HFFc6 (cell line): ENCODE measurements at regions not wholly inside any gene's neighbourhood (a gene's known extent, or its start where the extent isn't known, plus 50 kb on each side); places are given as distances from the start of the nearest gene placed in this dataset.
"Not testable (repeated sequence)": the region's sequence is repeated elsewhere in the genome, so short reads cannot be mapped to it uniquely, and the experiment has no call there.

Source experiments
- DNase-seq: peaks from one replicate; pipeline ENCODE4 v3.0.0-alpha.2; 2018
- H3K27ac Mint-ChIP-seq: 2 replicates; pipeline ENCODE4 v1.8.0; 2020; ENCODE audit warnings: mild to moderate bottlenecking, mixed read lengths
- H3K27me3 Mint-ChIP-seq: 2 replicates; pipeline ENCODE4 v1.8.0; 2021; ENCODE audit warnings: mild to moderate bottlenecking, moderate library complexity, mixed read lengths; ENCODE audit not compliant: insufficient read depth
- H3K36me3 Mint-ChIP-seq: 2 replicates; pipeline ENCODE4 v1.8.0; 2021; ENCODE audit warnings: low read depth, mixed read lengths
- H3K4me1 Mint-ChIP-seq: 2 replicates; pipeline ENCODE4 v1.8.0; 2020; ENCODE audit warnings: low read depth, mixed read lengths
- H3K4me3 Mint-ChIP-seq: 2 replicates; pipeline ENCODE4 v1.8.0; 2020; ENCODE audit warnings: mild to moderate bottlenecking, moderate library complexity, mixed read lengths
- H3K9me3 Mint-ChIP-seq: 2 replicates; pipeline ENCODE4 v1.8.0; 2020; ENCODE audit warnings: mild to moderate bottlenecking, mixed read lengths
- TF ChIP-seq, protein P1 (sequence below): fragments of 200-600 bp; sonication (generic); IDR thresholded peaks from 2 replicates; pipeline ENCODE4 v1.5.0; 2021; ENCODE audit warnings: antibody characterized with exemption, mild to moderate bottlenecking

DNA sequence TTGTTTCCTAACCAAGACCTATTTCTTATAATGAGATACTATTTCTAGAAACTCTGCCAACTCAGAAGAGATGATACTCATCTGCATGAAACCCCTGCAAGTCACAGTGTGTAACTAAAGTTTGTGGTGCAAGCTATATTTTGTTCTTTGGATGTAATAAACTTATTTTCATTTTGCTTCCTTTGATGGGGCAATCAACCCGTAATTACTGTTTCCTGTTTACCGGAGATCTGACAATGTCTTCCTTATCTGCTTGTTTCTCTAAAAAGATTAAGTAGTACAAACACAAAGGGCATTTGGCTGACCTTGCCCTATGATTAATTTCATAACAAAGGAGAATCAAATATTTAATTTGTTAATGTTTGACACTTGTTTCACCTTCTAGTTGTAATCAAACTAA lies 846.6 kb upstream of the ANO3 start:
- TF ChIP-seq, protein P1, sequence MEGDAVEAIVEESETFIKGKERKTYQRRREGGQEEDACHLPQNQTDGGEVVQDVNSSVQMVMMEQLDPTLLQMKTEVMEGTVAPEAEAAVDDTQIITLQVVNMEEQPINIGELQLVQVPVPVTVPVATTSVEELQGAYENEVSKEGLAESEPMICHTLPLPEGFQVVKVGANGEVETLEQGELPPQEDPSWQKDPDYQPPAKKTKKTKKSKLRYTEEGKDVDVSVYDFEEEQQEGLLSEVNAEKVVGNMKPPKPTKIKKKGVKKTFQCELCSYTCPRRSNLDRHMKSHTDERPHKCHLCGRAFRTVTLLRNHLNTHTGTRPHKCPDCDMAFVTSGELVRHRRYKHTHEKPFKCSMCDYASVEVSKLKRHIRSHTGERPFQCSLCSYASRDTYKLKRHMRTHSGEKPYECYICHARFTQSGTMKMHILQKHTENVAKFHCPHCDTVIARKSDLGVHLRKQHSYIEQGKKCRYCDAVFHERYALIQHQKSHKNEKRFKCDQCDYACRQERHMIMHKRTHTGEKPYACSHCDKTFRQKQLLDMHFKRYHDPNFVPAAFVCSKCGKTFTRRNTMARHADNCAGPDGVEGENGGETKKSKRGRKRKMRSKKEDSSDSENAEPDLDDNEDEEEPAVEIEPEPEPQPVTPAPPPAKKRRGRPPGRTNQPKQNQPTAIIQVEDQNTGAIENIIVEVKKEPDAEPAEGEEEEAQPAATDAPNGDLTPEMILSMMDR = no peak
- no peaks in the 10 kb centered on the region for H3K27me3 Mint-ChIP-seq
- H3K36me3 Mint-ChIP-seq = no peaks in the 10 kb centered on the region
- DNase-seq = no peak
- H3K4me1 Mint-ChIP-seq = no peaks in the 10 kb centered on the region
- no peak overlapping the region for H3K4me3 Mint-ChIP-seq
- peaks cover 6% of the 10 kb centered on the region for H3K9me3 Mint-ChIP-seq
- H3K27ac Mint-ChIP-seq = no peak overlapping the region

DNA sequence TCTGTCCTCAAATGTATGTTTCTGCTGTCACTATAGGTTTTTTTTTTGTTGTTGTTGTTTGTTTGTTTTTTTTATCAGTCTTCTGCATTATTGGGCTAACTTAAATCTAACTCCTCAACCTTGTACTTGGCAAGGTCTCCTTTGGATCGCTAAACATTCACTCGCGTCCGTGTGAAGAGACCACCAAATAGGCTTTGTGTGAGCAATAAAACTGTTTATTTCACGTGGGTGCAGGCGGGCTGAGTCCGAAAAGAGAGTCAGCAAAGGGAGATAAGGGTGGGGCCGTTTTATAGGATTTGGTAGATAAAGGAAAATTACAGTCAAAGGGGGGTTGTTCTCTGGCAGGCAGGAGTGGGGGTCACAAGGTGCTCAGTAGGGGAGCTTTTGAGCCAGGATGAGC lies 845.6 kb upstream of the ANO3 start:
- not testable (repeated sequence) for H3K4me3 Mint-ChIP-seq, H3K27me3 Mint-ChIP-seq, H3K9me3 Mint-ChIP-seq, DNase-seq, H3K4me1 Mint-ChIP-seq, H3K27ac Mint-ChIP-seq, H3K36me3 Mint-ChIP-seq

DNA sequence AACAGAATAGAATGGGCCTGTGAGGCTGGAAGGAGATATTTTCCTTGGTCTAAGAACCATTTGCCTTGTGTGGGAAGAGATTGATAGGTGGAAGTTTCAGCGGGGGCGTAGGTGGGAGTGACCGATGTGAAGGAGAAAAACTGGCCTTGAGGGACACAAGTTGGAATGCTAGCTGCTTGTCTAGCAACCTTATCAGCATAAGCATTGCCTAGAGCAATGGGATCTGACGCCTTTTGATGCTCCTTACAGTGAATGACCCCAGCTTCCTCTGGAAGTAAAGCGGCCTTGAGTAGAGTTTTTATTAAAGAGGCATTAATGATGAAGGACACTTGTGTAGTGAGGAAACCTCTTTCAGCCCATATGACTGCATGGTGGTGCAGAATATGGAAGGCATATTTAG lies 843.8 kb upstream of the ANO3 start:
- H3K27me3 Mint-ChIP-seq, H3K9me3 Mint-ChIP-seq, H3K4me3 Mint-ChIP-seq, H3K36me3 Mint-ChIP-seq, H3K4me1 Mint-ChIP-seq, DNase-seq, H3K27ac Mint-ChIP-seq: not testable (repeated sequence)

DNA sequence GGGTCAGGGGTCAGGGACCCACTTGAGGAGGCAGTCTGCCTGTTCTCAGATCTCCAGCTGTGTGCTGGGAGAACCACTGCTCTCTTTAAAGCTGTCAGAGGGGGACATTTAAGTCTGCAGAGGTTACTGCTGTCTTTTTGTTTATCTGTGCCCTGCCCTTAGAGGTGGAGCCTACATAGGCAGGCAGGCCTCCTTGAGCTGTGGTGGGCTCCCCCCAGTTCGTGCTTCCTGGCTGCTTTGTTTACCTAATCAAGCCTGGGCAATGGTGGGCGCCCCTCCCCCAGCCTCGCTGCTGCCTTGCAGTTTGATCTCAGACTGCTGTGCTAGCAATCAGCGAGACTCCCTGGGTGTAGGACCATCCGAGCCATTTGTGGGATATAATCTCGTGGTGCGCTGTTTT lies 830.5 kb upstream of the ANO3 start:
- not testable (repeated sequence) for H3K4me3 Mint-ChIP-seq, H3K36me3 Mint-ChIP-seq

DNA sequence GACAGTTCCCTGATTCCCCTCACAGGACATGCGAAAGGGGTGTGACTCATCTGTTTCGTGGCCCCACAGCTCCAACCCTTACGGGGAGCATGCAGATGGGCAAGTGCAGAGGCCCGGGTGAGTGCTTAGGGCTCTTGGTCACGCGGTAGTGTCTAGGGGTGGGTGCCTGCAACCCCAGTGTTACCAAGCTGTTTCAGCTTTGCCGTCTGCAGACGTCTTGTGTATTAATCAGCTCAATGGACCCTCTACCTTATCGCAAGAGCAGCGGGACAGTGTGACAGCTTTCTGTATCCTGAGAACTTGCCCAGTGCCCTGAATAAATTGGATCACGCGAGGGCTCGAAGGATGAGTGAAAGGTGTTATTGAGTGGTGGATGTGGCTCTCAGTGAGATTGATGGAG lies 816.4 kb upstream of the ANO3 start:
- TF ChIP-seq, protein P1 = no peak
- no peak overlapping the region for H3K4me3 Mint-ChIP-seq
- no peaks in the 10 kb centered on the region for H3K27me3 Mint-ChIP-seq
- H3K4me1 Mint-ChIP-seq = no peaks in the 10 kb centered on the region
- no peak for DNase-seq
- H3K9me3 Mint-ChIP-seq = peaks cover 22% of the 10 kb centered on the region
- H3K27ac Mint-ChIP-seq = no peak overlapping the region
- H3K36me3 Mint-ChIP-seq = no peaks in the 10 kb centered on the region

More for the DNA sequence above, 830.5 kb upstream of the ANO3 start:
- H3K4me1 Mint-ChIP-seq, H3K27ac Mint-ChIP-seq, H3K27me3 Mint-ChIP-seq, DNase-seq: not testable (repeated sequence)
- peaks cover 27% of the 10 kb centered on the region for H3K9me3 Mint-ChIP-seq

DNA sequence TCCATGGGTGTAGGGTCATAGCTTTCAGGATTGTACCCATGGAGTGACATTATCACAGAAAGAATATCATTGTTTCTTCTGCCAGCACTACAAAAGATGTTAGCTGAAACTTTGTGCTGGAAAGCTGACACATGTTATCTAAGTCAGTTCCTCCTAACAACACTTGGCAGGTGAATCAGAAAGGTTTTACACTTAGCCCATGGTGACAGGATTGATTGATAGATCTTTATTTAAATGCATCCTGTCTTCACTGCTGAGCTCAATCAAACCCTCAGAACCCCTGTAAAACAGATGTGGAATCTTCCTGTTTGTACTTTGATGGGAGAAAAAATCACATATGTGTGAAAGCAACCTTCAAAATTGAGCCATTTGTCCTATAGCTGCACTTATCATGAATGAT lies 811.5 kb upstream of the ANO3 start:
- H3K27me3 Mint-ChIP-seq = no peaks in the 10 kb centered on the region
- H3K9me3 Mint-ChIP-seq = peaks cover 15% of the 10 kb centered on the region
- H3K4me3 Mint-ChIP-seq = no peak overlapping the region
- H3K4me1 Mint-ChIP-seq = no peaks in the 10 kb centered on the region
- no peaks in the 10 kb centered on the region for H3K36me3 Mint-ChIP-seq
- H3K27ac Mint-ChIP-seq = no peak overlapping the region
- TF ChIP-seq, protein P1 = no peak
- DNase-seq = no peak

DNA sequence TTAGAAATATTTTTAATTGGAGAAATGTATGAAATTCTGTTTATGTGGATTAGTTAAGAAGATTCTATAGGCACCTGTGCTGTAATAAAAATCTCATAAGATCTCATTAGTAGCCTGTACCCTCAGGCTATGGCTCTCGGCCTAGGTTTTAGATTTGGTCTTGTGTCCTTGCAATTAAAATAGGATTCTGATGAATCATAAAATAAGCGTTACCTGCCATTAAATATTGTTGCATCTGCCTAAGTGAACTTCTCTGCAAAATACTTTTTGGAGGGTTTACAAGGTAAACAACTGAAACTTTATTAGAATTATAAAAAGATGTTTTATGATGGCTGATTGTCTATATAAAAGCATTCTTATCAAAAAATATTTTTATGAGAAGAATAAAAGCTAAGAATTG lies 804.1 kb upstream of the ANO3 start:
- TF ChIP-seq, protein P1 = no peak
- Mint-ChIP-seq H3K4me3 (no peak overlapping the region), H3K4me1 (no peaks in the 10 kb centered on the region), H3K9me3 (peaks cover 11% of the 10 kb centered on the region), H3K27ac (no peak overlapping the region), H3K36me3 (no peaks in the 10 kb centered on the region), H3K27me3 (no peaks in the 10 kb centered on the region; the same call in 1 of the 2 replicates)
- DNase-seq = no peak
